ENCODE measurements at regions not wholly inside any gene's neighbourhood (a gene's known extent, or its start where the extent isn't known, plus 50 kb on each side); places are given as distances from the start of the nearest gene placed in this dataset.

GRCh38 chr11:134734141-134734845, 322.3 kb upstream of the B3GAT1 start:
- H3K4me1 Mint-ChIP-seq (ENCODE audit: insufficient read depth, unreplicated experiment), result no peaks in the 10 kb centered on the region
- H3K27ac Mint-ChIP-seq (ENCODE audit: low read depth, unreplicated experiment), result no peak overlapping the region
- no peak for DNase-seq (ENCODE audit: unreplicated experiment)
- intact Hi-C loops (cut with micrococcal nuclease), result no loop called here
- no peak for TF ChIP-seq CTCF (IDR thresholded peaks at IDR 0.05; ENCODE audit: unreplicated experiment)
- BruUV-seq (replicated peaks), result no TSS peak
- CTCF ChIA-PET, result no interaction called here
- POLR2A ChIA-PET, result no interaction called here
- no peak overlapping the region for H3K4me3 Mint-ChIP-seq (ENCODE audit: unreplicated experiment)
- no peaks in the 10 kb centered on the region for H3K9me3 Mint-ChIP-seq (ENCODE audit: unreplicated experiment)
- H3K27me3 Mint-ChIP-seq (ENCODE audit: insufficient read depth, unreplicated experiment), result no peaks in the 10 kb centered on the region
- H3K36me3 Mint-ChIP-seq (ENCODE audit: insufficient read depth, unreplicated experiment), result no peaks in the 10 kb centered on the region

GRCh38 chr11:134733646-134734045, 321.6 kb upstream of the B3GAT1 start:
- H3K27ac Mint-ChIP-seq (ENCODE audit: low read depth, unreplicated experiment), result no peak overlapping the region
- intact Hi-C loops (cut with micrococcal nuclease), result no loop called here
- no peak for TF ChIP-seq CTCF (IDR thresholded peaks at IDR 0.05; ENCODE audit: unreplicated experiment)
- H3K36me3 Mint-ChIP-seq (ENCODE audit: insufficient read depth, unreplicated experiment), result no peaks in the 10 kb centered on the region
- H3K27me3 Mint-ChIP-seq (ENCODE audit: insufficient read depth, unreplicated experiment), result no peaks in the 10 kb centered on the region
- CTCF ChIA-PET, result interaction anchor here (0.6 kb wide), 1 partner anchor 127 kb away, joined by 4 read pairs; no protein-coding TSS in a partner anchor
- H3K4me3 Mint-ChIP-seq (ENCODE audit: unreplicated experiment), result no peak overlapping the region
- POLR2A ChIA-PET, result no interaction called here
- H3K4me1 Mint-ChIP-seq (ENCODE audit: insufficient read depth, unreplicated experiment), result no peaks in the 10 kb centered on the region
- no peak for DNase-seq (ENCODE audit: unreplicated experiment)
- BruUV-seq (replicated peaks), result no TSS peak
- H3K9me3 Mint-ChIP-seq (ENCODE audit: unreplicated experiment), result no peaks in the 10 kb centered on the region

- TF ChIP-seq CTCF (IDR thresholded peaks at IDR 0.05; ENCODE audit: unreplicated experiment), result no peak
- Mint-ChIP-seq H3K9me3 (ENCODE audit: unreplicated experiment) (peaks cover 11% of the 10 kb centered on the region), H3K4me1 (ENCODE audit: insufficient read depth, unreplicated experiment) (no peaks in the 10 kb centered on the region), H3K27me3 (ENCODE audit: insufficient read depth, unreplicated experiment) (no peaks in the 10 kb centered on the region), H3K27ac (ENCODE audit: low read depth, unreplicated experiment) (no peak overlapping the region), H3K36me3 (ENCODE audit: insufficient read depth, unreplicated experiment) (no peaks in the 10 kb centered on the region), H3K4me3 (ENCODE audit: unreplicated experiment) (no peak overlapping the region)
- DNase-seq (ENCODE audit: unreplicated experiment), result no peak
- BruUV-seq (replicated peaks), result no TSS peak
- POLR2A ChIA-PET, result no interaction called here
- CTCF ChIA-PET, result no interaction called here
- intact Hi-C loops (cut with micrococcal nuclease), result no loop called here
These were observed 319.3 kb upstream of the B3GAT1 start for GRCh38 chr11:134731213-134731961.

- POLR2A ChIA-PET, result no interaction called here
- DNase-seq (ENCODE audit: unreplicated experiment), result no peak
- CTCF ChIA-PET, result interaction anchor here (0.7 kb wide), 1 partner anchor 147 kb away, joined by 3 read pairs; no protein-coding TSS in a partner anchor
- Mint-ChIP-seq H3K9me3 (ENCODE audit: unreplicated experiment) (peaks cover 13% of the 10 kb centered on the region), H3K36me3 (ENCODE audit: insufficient read depth, unreplicated experiment) (no peaks in the 10 kb centered on the region), H3K27ac (ENCODE audit: low read depth, unreplicated experiment) (no peak overlapping the region), H3K27me3 (ENCODE audit: insufficient read depth, unreplicated experiment) (no peaks in the 10 kb centered on the region), H3K4me1 (ENCODE audit: insufficient read depth, unreplicated experiment) (no peaks in the 10 kb centered on the region), H3K4me3 (ENCODE audit: unreplicated experiment) (no peak overlapping the region)
- intact Hi-C loops (cut with micrococcal nuclease), result no loop called here
- BruUV-seq (replicated peaks), result no TSS peak
- no peak for TF ChIP-seq CTCF (IDR thresholded peaks at IDR 0.05; ENCODE audit: unreplicated experiment)
These were observed 318.6 kb upstream of the B3GAT1 start for GRCh38 chr11:134730561-134731212.

Measured in MCF 10A (cell line).